ENCODE measurements at regions not wholly inside any gene's neighbourhood (a gene's known extent, or its start where the extent isn't known, plus 50 kb on each side); places are given as distances from the start of the nearest gene placed in this dataset.

DNA sequence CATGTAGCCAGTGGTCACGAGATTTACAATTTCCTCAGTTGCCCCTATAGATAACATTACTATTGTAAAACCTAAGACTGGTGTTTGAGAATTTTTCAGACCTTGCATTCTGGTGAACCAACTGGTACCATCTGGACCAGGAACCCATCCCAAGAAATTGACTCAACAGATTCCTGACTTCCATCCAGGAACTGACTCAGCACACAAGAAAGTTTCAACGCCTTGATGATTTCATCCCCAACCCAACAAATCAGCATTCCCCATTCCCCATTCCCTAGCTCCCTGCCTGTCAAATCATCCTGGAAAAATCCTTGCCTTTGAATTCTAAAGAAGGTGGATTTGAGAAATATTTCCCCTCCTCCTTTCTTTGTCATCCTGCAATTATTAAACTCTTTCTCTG, 529.8 kb upstream of the PRMT6 start:
- TF ChIP-seq POLR2AphosphoS5 (IDR thresholded peaks at IDR 0.05; ENCODE audit: insufficient read depth in 1 of 2, low read depth in 1 of 2): no peak
- TF ChIP-seq, protein P1, sequence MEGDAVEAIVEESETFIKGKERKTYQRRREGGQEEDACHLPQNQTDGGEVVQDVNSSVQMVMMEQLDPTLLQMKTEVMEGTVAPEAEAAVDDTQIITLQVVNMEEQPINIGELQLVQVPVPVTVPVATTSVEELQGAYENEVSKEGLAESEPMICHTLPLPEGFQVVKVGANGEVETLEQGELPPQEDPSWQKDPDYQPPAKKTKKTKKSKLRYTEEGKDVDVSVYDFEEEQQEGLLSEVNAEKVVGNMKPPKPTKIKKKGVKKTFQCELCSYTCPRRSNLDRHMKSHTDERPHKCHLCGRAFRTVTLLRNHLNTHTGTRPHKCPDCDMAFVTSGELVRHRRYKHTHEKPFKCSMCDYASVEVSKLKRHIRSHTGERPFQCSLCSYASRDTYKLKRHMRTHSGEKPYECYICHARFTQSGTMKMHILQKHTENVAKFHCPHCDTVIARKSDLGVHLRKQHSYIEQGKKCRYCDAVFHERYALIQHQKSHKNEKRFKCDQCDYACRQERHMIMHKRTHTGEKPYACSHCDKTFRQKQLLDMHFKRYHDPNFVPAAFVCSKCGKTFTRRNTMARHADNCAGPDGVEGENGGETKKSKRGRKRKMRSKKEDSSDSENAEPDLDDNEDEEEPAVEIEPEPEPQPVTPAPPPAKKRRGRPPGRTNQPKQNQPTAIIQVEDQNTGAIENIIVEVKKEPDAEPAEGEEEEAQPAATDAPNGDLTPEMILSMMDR (IDR thresholded peaks at IDR 0.05): no peak
- TF ChIP-seq POLR2A (IDR thresholded peaks at IDR 0.05): no peak
